Urothelium cell line (cell line): ENCODE measurements at regions not wholly inside any gene's neighbourhood (a gene's known extent, or its start where the extent isn't known, plus 50 kb on each side); places are given as distances from the start of the nearest gene placed in this dataset.
"Not testable (repeated sequence)": the region's sequence is repeated elsewhere in the genome, so short reads cannot be mapped to it uniquely, and the experiment has no call there.

Source experiments
- DNase-seq: peaks from one replicate; pipeline ENCODE4 v3.0.0; 2011; ENCODE audit warnings: low spot score, mixed read lengths
- FAIRE-seq: peaks from 2 replicates; lab custom pipeline; 2011; peaks lifted over from hg19 to GRCh38; lab: Jason Lieb, UNC

DNA sequence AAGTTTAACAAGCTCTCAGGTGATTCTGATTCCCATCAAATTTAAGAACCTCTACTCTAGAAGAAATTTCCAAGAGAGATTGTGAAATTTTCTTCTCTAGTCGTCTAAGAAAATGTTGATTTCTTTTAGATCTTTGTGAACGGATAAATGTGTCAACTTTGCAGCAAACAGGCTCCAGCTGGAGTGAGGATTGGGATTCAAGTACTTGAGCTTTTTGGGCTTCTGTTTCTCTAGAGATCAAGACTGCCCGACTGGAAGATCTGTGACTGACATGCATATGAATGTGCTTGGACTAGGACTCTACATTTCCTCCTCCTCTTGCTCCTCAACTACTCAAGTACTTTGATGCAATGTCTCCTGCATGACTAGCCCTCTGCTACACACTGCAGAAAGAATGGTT lies 388.3 kb downstream of the TMEM38B start:
- DNase-seq (no peak), FAIRE-seq (no peak)

DNA sequence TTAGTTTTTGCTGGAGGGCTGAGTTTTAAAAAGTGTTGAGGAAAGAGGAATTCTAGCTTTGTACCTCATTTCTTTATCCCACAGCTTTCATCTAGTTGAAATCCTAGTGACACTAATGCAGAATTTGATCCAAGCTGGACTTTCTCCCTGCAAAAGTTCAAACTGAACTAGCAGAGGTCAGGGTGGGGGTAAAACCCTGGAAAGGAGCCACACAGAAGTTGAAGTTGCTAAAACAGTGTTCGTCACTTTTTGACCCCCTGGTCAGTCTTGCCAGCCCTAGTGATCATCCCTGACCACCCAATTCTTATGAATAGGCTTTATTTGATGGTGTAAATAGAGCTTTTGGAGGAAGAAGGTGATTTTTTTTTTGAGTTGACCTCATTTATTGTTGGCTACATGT lies 390.4 kb downstream of the TMEM38B start:
- no peak for FAIRE-seq
- no peak for DNase-seq

DNA sequence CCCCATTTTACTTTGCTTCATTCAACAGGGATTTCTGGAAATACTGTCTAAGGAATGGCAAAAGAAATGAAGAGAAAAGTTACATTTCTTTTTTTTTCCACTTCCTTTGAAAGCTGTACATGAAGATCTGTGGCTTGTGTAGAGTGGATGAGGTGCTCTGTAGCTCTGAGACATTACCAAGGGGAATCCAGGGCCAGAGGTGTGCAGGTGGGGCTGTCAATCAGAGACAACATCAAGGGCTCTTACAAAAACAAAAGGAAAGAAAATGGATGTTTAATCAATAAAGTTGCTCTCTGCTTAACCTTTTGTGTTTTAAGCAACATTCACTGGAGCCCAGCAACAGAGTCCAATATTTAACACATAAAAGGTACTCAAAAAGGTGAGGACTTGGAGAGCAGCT lies 391.1 kb downstream of the TMEM38B start:
- FAIRE-seq (no peak), DNase-seq (no peak)

DNA sequence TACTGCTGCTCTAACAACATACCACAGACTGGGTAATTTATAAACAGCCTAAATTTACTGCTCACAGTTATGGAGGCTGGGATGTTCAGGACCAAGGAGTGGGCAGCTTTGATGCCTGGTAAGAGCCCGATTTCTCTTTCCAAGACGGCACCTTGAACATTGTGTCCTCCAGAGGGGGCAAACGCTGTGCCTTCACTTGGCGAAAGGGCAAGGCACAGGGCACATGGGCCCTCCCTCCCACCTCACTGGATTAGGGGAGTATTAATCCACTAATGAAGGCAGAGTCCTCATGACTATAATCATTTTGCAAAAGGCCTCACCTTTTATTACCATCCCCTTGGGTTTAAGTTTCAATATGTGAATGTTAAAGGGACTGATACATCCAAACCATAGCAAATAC lies 397.7 kb downstream of the TMEM38B start:
- FAIRE-seq, result no peak

DNA sequence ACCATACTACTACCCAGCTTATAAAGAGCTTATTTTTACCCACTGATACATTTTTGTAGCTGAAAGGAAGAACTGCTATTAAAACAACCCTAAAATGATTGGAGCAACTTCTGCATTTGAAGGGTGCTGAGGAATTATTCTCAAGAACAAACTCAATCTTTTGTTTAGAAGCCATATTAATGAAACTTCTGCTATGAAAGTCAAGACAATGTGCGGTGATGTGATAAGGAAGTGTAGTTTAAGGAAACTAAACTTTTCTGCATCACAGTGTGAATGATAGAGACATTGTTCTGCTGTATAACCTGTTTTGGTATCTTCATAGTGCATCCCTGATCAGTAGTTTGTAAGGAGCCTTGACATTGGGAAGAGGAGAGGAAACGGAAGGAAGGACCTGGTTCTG lies 408.5 kb downstream of the TMEM38B start:
- no peak for FAIRE-seq
- no peak for DNase-seq

More for the DNA sequence above, 397.7 kb downstream of the TMEM38B start:
- DNase-seq, result no peak

DNA sequence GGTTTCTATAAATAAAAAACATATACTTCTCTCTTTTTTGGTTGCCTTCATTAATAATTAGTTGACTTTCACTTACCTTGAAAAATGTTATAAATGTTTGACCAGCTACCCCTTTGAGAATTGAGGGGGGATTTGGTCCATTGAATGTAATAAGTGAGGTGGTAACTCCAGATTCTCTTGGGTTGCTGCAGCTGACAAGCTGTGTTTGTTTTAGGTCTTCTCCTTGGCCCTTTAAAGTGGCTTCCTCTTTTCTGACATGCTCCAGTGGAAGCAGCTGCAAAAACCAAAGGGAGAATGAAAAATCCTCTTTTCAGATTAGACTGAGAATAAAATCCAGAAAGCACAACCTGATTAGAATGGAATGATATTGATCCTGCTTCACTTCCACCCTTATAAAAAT lies 410.5 kb downstream of the TMEM38B start:
- DNase-seq, result no peak
- FAIRE-seq, result no peak

DNA sequence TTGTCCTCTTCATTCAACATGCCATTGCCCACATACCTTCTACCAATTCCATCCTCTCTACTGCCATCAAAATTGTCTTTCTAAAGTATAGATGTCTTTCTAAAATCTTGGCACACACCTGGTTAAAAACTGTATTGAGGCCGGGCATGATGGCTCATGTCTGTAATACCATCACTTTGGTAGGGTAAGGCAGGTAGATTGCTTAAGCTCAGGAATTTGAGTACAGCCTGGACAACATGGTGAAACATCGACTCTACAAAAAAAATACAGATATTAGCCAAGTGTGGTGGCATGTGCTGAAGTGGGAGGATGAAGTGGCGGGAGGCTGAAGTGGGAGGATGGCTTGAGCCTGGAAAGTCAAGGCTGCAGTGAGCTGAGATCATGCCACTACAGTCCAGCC lies 412.1 kb downstream of the TMEM38B start:
- DNase-seq (no peak), FAIRE-seq (no peak)

DNA sequence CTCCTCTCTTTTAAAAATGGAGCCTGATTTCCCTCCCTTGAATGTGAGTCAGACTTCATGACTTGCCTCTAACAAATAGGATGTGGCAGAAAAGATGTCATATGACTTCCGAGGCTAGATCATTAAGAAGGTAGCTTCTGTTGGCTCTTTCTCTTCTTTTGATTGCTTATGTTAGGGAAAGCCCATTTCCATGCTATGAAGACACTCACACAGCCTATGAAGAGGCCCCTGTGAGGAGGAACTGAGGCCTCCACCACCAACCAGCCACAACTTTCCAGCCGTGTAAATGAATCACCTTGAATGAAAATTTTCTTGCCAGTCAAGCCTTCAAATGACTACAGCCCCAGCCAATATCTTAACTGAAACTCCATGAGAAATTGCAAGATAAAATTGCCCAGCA lies 413.4 kb downstream of the TMEM38B start:
- no peak for FAIRE-seq

DNA sequence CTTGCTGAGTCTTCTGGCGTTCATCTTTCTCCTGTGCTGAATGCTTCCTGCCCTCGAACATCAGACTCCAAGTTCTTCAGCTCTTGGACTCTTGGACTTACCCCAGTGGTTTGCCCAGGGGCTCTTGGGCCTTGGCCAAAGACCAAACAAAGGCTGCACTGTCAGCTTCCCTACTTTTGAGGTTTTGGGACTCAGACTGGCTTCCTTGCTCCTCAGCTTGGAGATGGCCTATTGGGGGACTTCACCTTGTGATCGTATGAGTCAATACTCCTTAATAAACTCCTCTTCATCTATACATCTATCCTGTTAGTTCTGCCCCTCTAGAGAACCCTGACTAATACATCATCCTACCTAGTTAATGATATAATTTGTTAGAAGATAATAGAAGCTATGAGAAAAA lies 415.4 kb downstream of the TMEM38B start:
- not testable (repeated sequence) for DNase-seq, FAIRE-seq

More for the DNA sequence above, 413.4 kb downstream of the TMEM38B start:
- no peak for DNase-seq

DNA sequence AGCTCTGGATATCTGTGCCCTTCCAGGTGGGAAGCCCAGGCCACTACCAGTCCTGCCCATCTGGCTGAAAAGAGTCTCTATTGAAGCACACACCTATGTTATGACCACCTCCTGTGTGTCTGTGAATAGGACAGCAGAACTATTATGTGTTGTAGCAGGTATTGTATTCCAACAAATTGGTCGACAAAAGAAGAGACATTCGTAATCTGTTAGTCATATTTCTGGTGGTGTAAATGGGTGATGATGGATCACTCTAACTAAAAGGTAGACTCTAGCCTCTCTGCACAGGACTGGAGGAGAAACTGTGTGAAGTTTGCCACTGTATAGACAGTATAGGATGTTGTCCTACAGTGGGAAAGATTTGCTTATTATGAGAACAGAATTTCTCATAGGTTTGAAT lies 416.1 kb downstream of the TMEM38B start:
- FAIRE-seq (no peak), DNase-seq (no peak)

DNA sequence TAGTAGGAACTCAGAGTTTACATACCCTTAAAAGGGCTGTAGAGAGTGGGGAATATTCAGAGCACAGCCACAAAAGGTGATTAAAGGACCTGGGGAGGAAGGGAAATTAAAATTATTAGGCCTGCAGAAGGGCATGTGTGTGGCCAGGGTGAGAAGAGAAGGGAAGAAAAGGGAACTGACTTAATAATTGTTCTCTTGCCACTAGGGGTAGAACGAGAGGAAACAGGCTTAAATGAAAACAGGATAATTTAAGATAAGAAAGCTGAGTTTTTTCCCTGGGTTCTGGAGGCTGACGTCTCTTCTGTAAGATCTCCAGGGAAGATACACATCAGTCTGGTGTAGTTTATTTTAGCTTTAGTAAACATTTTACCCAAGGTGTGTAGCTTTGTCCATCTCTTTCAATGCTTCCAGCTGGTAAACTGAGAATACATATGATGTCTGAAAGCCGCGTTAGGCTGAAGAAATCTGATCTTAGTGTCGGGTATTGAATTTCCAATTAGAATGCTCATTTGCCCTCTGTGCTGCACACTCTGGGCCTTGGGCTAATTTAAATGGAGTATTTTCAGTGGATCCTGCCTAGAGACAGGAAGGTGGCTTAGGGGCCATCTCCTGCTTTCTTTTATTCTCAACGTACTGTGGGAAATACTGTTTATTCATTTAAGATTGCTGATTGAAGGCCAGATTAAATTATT lies 416.8 kb downstream of the TMEM38B start:
- FAIRE-seq, result no peak
- DNase-seq, result no peak

DNA sequence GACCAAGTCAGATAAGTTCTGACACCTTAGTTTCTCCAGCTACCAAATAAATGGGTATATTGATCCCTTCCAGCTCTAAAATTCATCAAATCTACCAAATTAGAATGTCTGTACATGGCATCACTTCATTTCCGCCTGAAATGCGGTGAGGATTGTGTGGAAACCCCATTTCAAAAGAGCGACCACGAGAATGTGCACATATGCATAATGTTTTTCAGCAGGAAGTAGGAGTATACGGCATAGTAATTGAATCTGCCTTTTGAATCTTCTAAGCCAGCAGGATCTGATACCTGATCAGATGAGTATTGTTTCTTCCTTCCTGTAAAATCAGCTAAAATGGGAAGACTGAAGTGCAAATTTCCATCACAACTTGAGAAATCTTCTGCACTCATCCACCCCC lies 418.6 kb downstream of the TMEM38B start:
- no peak for FAIRE-seq
- DNase-seq, result no peak

DNA sequence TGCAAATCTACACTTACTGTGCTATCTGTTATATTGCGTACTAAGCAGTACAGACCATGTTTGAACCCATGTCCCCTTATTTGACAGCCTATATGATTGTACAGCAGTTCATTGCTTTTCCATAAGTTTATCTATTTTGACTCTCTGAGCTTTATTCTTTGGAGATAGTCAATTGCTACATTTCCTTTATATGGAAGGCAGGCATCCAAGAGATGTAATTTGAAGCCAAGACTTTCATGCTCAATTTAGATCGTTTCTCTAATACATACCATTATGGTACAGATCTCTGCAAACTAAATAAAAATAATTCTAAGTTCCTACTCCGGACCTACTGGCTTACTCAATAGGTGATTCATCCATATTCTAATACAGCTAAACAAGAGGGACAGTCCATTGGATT lies 424.8 kb downstream of the TMEM38B start:
- no peak for FAIRE-seq
- no peak for DNase-seq

DNA sequence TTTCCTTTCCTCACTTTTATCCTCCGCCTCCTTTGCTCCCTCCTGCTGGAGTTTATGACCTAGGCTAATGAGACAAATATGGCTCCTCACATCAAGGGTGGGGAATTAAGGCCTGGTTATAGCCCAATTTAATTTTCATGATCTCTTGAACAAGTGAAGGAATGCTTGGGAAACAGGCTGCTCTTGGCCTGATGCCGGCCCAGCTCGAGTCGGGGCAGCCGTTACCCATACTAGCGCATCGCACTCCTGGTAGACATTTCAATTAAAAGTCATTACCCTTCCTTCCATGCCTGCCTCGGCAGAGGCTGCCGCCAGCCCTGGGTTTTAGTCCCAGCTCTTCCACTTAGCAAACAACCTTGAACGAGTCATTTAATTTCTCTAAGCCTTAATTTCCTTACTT lies 425.7 kb downstream of the TMEM38B start:
- FAIRE-seq, result no peak
- no peak for DNase-seq

DNA sequence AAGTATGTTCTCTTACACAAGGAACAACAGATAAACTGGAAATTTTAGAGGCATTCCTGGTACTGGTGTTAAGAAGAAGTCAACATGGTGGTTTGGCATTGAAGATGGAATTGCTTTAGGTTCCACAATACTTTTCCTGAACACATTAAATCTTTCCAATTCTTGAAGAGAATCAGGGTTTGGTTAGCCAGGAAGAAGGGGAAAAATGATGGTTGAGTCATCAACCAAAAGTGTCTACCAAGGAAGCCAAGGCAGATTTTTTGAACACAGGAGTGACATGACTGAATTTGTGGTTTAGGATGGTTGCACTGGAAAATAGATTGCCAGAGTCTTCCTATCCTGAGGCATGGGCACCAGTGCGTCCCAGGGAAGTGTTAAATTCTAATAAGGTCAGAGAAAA lies 433.4 kb downstream of the TMEM38B start:
- no peak for FAIRE-seq

DNA sequence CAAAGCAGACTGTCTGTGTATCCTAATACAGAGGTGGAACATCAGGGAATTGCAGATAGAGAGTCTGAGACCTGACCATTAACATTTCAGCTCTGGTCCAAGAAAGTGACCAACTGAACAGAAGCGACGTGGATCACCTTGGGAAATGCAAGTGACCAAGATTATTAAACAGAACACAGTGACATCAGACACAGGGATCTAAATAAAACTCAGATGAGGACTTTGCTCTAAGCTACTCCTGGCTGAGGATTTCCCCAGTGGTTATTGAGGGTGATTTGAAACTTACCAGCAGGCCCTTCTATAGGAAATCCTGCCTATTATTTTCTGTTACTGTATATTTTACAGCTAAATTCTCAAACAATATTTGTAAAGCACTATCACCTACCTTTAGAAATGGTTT lies 436.0 kb downstream of the TMEM38B start:
- FAIRE-seq, result no peak
- no peak for DNase-seq

More for the DNA sequence above, 433.4 kb downstream of the TMEM38B start:
- DNase-seq, result peak; percentile 10

DNA sequence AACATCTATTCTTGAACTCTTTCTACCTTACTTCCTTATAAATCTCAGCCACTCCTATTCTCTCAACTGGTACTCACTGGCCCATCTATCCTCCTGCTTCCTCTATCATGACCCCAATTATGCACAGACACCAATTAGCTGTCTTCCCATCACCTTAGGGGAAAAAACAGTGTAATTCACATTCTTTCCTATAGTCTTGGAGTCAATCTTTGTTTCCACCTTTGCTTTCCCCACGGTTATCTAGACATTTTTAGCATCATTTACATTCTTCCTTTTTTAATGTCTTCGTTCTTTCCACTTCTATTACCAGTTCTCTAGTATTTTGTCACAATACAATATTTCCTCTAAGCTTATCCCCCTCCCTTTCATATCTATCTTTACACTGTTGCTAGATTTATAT lies 449.4 kb downstream of the TMEM38B start:
- FAIRE-seq (no peak), DNase-seq (no peak)

DNA sequence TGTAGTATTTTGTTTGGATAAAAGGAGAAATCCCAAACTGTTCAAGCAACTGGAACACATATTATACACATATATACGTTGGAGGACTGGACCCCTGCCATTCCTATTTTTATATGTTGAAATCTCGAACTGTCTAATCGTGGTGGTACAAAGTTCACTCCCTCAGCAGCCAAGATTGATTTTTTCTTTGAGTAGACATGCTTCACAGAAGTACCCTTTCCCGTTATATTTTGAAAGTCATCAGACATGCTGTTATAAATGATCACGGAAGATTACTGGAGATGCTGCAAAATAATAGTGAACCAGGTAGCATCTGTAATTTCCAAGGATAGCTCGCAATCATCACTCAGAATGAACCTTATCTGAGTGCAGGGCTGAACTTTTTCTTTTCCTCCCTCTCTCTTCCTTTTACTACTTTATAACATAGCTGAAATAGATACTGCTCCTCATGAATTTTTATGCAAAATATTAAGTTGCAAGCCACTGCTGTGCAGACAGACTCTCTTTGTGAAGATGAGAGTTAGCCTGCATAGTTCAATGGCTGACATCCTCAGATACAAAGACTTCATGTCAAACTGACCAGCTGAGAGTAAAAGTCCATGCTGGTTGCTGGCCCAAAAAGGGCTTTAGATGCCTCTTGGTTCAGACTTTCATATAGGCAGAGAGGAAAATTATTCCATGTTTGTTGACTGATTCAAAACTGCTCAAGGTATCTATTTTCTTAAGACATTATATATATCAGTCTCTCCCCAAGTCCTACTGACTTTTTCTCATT lies 451.9 kb downstream of the TMEM38B start:
- FAIRE-seq, result no peak
- DNase-seq, result no peak

DNA sequence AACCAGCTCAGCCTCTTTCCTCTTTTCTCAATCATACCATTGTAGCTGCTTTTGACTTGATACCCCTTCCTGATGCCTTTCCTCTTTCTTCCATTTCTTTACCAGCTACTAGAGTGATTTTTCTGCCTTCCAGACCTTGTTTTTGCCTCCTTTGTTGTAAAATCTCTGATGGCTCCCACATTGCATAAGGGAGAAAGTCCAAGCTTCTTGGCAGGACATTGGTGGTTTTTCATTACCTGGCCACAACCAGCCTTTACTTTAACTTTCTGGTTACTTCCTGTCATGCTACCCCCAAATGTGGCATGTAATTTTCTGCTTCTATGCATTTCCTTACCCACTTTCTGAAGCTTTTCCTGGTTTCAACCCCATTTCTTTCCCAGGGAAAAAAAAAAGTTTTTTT lies 452.5 kb downstream of the TMEM38B start:
- no peak for FAIRE-seq
- no peak for DNase-seq

DNA sequence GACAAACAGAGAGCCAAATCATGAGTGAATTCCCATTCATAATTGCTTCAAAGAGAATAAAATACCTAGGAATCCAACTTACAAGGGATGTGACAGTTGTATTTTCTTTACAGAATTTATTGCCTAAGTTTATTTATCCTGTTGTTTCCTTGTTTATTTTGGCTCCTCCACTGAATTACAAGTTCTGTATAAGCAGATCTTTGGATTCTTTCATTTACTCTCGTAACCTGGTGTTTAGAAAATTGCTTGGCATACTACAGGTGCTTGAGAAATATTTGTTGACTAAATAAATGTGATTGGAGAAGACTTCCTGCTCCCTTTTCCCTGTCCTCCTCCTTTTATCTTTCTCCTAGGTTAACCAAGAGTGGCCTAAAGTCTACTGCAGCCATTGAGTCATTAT lies 455.6 kb downstream of the TMEM38B start:
- DNase-seq (no peak), FAIRE-seq (no peak)

DNA sequence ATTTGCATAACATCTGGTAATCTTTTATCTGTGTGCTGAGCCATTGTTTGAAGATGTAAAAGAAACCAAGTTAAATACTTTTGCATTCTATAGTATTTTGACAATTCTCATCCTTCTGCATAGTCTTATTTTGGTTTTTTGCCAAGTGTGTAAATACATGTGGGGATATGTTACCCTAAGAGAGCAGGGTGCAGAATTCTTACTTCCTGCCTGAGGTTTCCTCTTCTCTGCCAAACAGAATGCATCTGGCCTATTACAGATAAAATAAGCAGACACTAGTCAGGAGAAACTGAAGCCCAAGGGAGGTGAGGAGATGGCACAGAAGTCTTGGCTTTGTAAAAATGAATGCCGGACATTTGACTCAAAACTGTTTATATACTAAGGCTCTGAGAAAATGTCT lies 462.1 kb downstream of the TMEM38B start:
- FAIRE-seq (no peak), DNase-seq (no peak)

DNA sequence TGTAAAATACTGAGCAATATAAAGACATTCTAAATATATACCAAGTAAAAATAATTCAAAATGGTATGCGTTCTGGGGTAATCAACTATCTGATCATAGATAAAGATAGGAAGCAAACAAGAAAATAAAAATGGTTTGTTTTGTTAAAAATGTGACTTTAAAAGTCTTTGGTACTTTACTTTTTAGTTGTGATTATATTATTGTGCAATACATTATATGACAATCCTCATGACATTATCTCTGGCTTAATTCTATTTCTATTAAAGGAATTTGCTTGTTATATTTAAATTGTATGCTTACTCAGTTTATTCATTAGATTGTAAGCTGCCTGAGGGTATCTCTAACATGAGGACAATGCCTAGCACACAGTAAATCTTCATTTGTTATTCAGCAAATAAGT lies 477.9 kb downstream of the TMEM38B start:
- DNase-seq (no peak), FAIRE-seq (no peak)

DNA sequence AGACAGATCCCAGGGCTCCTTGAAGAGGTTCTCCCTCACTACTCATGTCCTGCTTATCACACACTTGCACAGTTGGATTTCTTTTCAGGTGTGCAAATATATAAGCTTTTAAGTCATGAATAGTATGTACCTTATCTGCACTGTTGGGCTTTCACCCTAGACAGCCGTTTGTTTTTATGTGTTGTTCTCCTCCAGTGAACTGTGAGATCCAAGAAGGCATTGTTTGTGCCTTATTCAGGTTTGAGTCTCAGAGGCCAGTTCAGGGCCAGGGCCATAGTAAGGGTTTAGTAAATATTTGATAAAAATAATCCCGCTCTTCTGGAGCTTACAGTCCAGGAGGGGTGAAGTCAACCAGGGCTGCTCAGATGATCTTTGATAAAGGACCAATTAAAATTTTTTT lies 480.0 kb downstream of the TMEM38B start:
- FAIRE-seq, result no peak
- no peak for DNase-seq
